ENCODE measurements at regions not wholly inside any gene's neighbourhood (a gene's known extent, or its start where the extent isn't known, plus 50 kb on each side); places are given as distances from the start of the nearest gene placed in this dataset.

- peaks cover 0 to 3% (median 0%) of the 10 kb centered on the region in 5 donors for H3K27me3 ChIP-seq (ENCODE audit: control insufficient read depth in 5 of 5, insufficient read depth in 4 of 5, low read length in 5 of 5)
- no peaks in the 10 kb centered on the region for H3K9me3 ChIP-seq (ENCODE audit: control insufficient read depth in 5 of 5, low read length in 5 of 5)
- H3K9ac ChIP-seq (ENCODE audit: low read length in 5 of 5) = no peak overlapping the region
- H3K36me3 ChIP-seq (ENCODE audit: control insufficient read depth in 5 of 5, insufficient read depth in 5 of 5, low read length in 5 of 5) = no peaks in the 10 kb centered on the region
- H3K27ac ChIP-seq (ENCODE audit: low read depth, low read length) = no peak overlapping the region
- H3K4me1 ChIP-seq (ENCODE audit: control insufficient read depth in 5 of 5, insufficient read depth in 5 of 5, low read length in 5 of 5) = no peaks in the 10 kb centered on the region
- H3K4me3 ChIP-seq (ENCODE audit: low read depth in 1 of 5, low read length in 5 of 5) = no peak overlapping the region
Measured at GRCh38 chr2:35933031-35933430, 422.5 kb upstream of the CRIM1 start.

GRCh38 chr2:35932276-35932963 lies 423.2 kb upstream of the CRIM1 start:
- Histone ChIP-seq H3K36me3 (ENCODE audit: control insufficient read depth in 5 of 5, insufficient read depth in 5 of 5, low read length in 5 of 5) (no peaks in the 10 kb centered on the region), H3K4me1 (ENCODE audit: control insufficient read depth in 5 of 5, insufficient read depth in 5 of 5, low read length in 5 of 5) (no peaks in the 10 kb centered on the region), H3K27me3 (ENCODE audit: control insufficient read depth in 5 of 5, insufficient read depth in 4 of 5, low read length in 5 of 5) (peaks cover 0 to 3% (median 0%) of the 10 kb centered on the region in 5 donors), H3K27ac (ENCODE audit: low read depth, low read length) (no peak overlapping the region), H3K4me3 (ENCODE audit: low read depth in 1 of 5, low read length in 5 of 5) (no peak overlapping the region), H3K9ac (ENCODE audit: low read length in 5 of 5) (no peak overlapping the region), H3K9me3 (ENCODE audit: control insufficient read depth in 5 of 5, low read length in 5 of 5) (no peaks in the 10 kb centered on the region)

GRCh38 chr2:35931626-35932025 lies 424.0 kb upstream of the CRIM1 start:
- no peak overlapping the region for H3K27ac ChIP-seq (ENCODE audit: low read depth, low read length)
- H3K9me3 ChIP-seq (ENCODE audit: control insufficient read depth in 5 of 5, low read length in 5 of 5) = no peaks in the 10 kb centered on the region
- H3K9ac ChIP-seq (ENCODE audit: low read length in 5 of 5) = no peak overlapping the region
- no peaks in the 10 kb centered on the region for H3K4me1 ChIP-seq (ENCODE audit: control insufficient read depth in 5 of 5, insufficient read depth in 5 of 5, low read length in 5 of 5)
- peaks cover 0 to 3% (median 0%) of the 10 kb centered on the region in 5 donors for H3K27me3 ChIP-seq (ENCODE audit: control insufficient read depth in 5 of 5, insufficient read depth in 4 of 5, low read length in 5 of 5)
- H3K4me3 ChIP-seq (ENCODE audit: low read depth in 1 of 5, low read length in 5 of 5) = no peak overlapping the region
- no peaks in the 10 kb centered on the region for H3K36me3 ChIP-seq (ENCODE audit: control insufficient read depth in 5 of 5, insufficient read depth in 5 of 5, low read length in 5 of 5)

GRCh38 chr2:35931115-35931514 lies 424.5 kb upstream of the CRIM1 start:
- no peak overlapping the region for H3K27ac ChIP-seq (ENCODE audit: low read depth, low read length)
- no peaks in the 10 kb centered on the region for H3K36me3 ChIP-seq (ENCODE audit: control insufficient read depth in 5 of 5, insufficient read depth in 5 of 5, low read length in 5 of 5)
- no peak overlapping the region for H3K9ac ChIP-seq (ENCODE audit: low read length in 5 of 5)
- H3K4me3 ChIP-seq (ENCODE audit: low read depth in 1 of 5, low read length in 5 of 5) = no peak overlapping the region
- H3K9me3 ChIP-seq (ENCODE audit: control insufficient read depth in 5 of 5, low read length in 5 of 5) = no peaks in the 10 kb centered on the region
- H3K4me1 ChIP-seq (ENCODE audit: control insufficient read depth in 5 of 5, insufficient read depth in 5 of 5, low read length in 5 of 5) = no peaks in the 10 kb centered on the region
- peaks cover 0 to 3% (median 0%) of the 10 kb centered on the region in 5 donors for H3K27me3 ChIP-seq (ENCODE audit: control insufficient read depth in 5 of 5, insufficient read depth in 4 of 5, low read length in 5 of 5)

GRCh38 chr2:35929551-35929950 lies 426.0 kb upstream of the CRIM1 start:
- Histone ChIP-seq H3K4me1 (ENCODE audit: control insufficient read depth in 5 of 5, insufficient read depth in 5 of 5, low read length in 5 of 5) (no peaks in the 10 kb centered on the region), H3K27me3 (ENCODE audit: control insufficient read depth in 5 of 5, insufficient read depth in 4 of 5, low read length in 5 of 5) (peaks cover 0 to 3% (median 0%) of the 10 kb centered on the region in 5 donors), H3K4me3 (ENCODE audit: low read depth in 1 of 5, low read length in 5 of 5) (no peak overlapping the region), H3K9me3 (ENCODE audit: control insufficient read depth in 5 of 5, low read length in 5 of 5) (no peaks in the 10 kb centered on the region), H3K9ac (ENCODE audit: low read length in 5 of 5) (no peak overlapping the region), H3K36me3 (ENCODE audit: control insufficient read depth in 5 of 5, insufficient read depth in 5 of 5, low read length in 5 of 5) (no peaks in the 10 kb centered on the region), H3K27ac (ENCODE audit: low read depth, low read length) (no peak overlapping the region)

GRCh38 chr2:35920061-35920460 lies 435.5 kb upstream of the CRIM1 start:
- no peaks in the 10 kb centered on the region for H3K36me3 ChIP-seq (ENCODE audit: control insufficient read depth in 5 of 5, insufficient read depth in 5 of 5, low read length in 5 of 5)

GRCh38 chr2:35915261-35915660 lies 440.3 kb upstream of the CRIM1 start:
- Histone ChIP-seq H3K27ac (ENCODE audit: low read depth, low read length) (no peak overlapping the region), H3K27me3 (ENCODE audit: control insufficient read depth in 5 of 5, insufficient read depth in 4 of 5, low read length in 5 of 5) (no peaks in the 10 kb centered on the region), H3K4me1 (ENCODE audit: control insufficient read depth in 5 of 5, insufficient read depth in 5 of 5, low read length in 5 of 5) (no peaks in the 10 kb centered on the region), H3K9me3 (ENCODE audit: control insufficient read depth in 5 of 5, low read length in 5 of 5) (no peaks in the 10 kb centered on the region), H3K9ac (ENCODE audit: low read length in 5 of 5) (no peak overlapping the region), H3K36me3 (ENCODE audit: control insufficient read depth in 5 of 5, insufficient read depth in 5 of 5, low read length in 5 of 5) (no peaks in the 10 kb centered on the region), H3K4me3 (ENCODE audit: low read depth in 1 of 5, low read length in 5 of 5) (no peak overlapping the region)

More at GRCh38 chr2:35920061-35920460, 435.5 kb upstream of the CRIM1 start:
- Histone ChIP-seq H3K4me3 (ENCODE audit: low read depth in 1 of 5, low read length in 5 of 5) (no peak overlapping the region), H3K4me1 (ENCODE audit: control insufficient read depth in 5 of 5, insufficient read depth in 5 of 5, low read length in 5 of 5) (no peaks in the 10 kb centered on the region), H3K9me3 (ENCODE audit: control insufficient read depth in 5 of 5, low read length in 5 of 5) (no peaks in the 10 kb centered on the region), H3K27me3 (ENCODE audit: control insufficient read depth in 5 of 5, insufficient read depth in 4 of 5, low read length in 5 of 5) (no peaks in the 10 kb centered on the region), H3K27ac (ENCODE audit: low read depth, low read length) (no peak overlapping the region), H3K9ac (ENCODE audit: low read length in 5 of 5) (no peak overlapping the region)

- Histone ChIP-seq H3K4me1 (ENCODE audit: control insufficient read depth in 5 of 5, insufficient read depth in 5 of 5, low read length in 5 of 5) (no peaks in the 10 kb centered on the region), H3K27ac (ENCODE audit: low read depth, low read length) (no peak overlapping the region), H3K4me3 (ENCODE audit: low read depth in 1 of 5, low read length in 5 of 5) (no peak overlapping the region), H3K36me3 (ENCODE audit: control insufficient read depth in 5 of 5, insufficient read depth in 5 of 5, low read length in 5 of 5) (no peaks in the 10 kb centered on the region), H3K9me3 (ENCODE audit: control insufficient read depth in 5 of 5, low read length in 5 of 5) (no peaks in the 10 kb centered on the region), H3K27me3 (ENCODE audit: control insufficient read depth in 5 of 5, insufficient read depth in 4 of 5, low read length in 5 of 5) (no peaks in the 10 kb centered on the region), H3K9ac (ENCODE audit: low read length in 5 of 5) (no peak overlapping the region)
Measured at GRCh38 chr2:35891936-35892335, 463.6 kb upstream of the CRIM1 start.

GRCh38 chr2:35891528-35891927 lies 464.1 kb upstream of the CRIM1 start:
- no peak overlapping the region for H3K27ac ChIP-seq (ENCODE audit: low read depth, low read length)
- no peaks in the 10 kb centered on the region for H3K27me3 ChIP-seq (ENCODE audit: control insufficient read depth in 5 of 5, insufficient read depth in 4 of 5, low read length in 5 of 5)
- no peaks in the 10 kb centered on the region for H3K9me3 ChIP-seq (ENCODE audit: control insufficient read depth in 5 of 5, low read length in 5 of 5)
- H3K9ac ChIP-seq (ENCODE audit: low read length in 5 of 5) = no peak overlapping the region
- H3K36me3 ChIP-seq (ENCODE audit: control insufficient read depth in 5 of 5, insufficient read depth in 5 of 5, low read length in 5 of 5) = no peaks in the 10 kb centered on the region
- H3K4me3 ChIP-seq (ENCODE audit: low read depth in 1 of 5, low read length in 5 of 5) = no peak overlapping the region
- H3K4me1 ChIP-seq (ENCODE audit: control insufficient read depth in 5 of 5, insufficient read depth in 5 of 5, low read length in 5 of 5) = no peaks in the 10 kb centered on the region

- Histone ChIP-seq H3K4me1 (ENCODE audit: control insufficient read depth in 5 of 5, insufficient read depth in 5 of 5, low read length in 5 of 5) (no peaks in the 10 kb centered on the region), H3K9ac (ENCODE audit: low read length in 5 of 5) (no peak overlapping the region), H3K36me3 (ENCODE audit: control insufficient read depth in 5 of 5, insufficient read depth in 5 of 5, low read length in 5 of 5) (no peaks in the 10 kb centered on the region), H3K4me3 (ENCODE audit: low read depth in 1 of 5, low read length in 5 of 5) (no peak overlapping the region), H3K27ac (ENCODE audit: low read depth, low read length) (no peak overlapping the region), H3K27me3 (ENCODE audit: control insufficient read depth in 5 of 5, insufficient read depth in 4 of 5, low read length in 5 of 5) (no peaks in the 10 kb centered on the region), H3K9me3 (ENCODE audit: control insufficient read depth in 5 of 5, low read length in 5 of 5) (no peaks in the 10 kb centered on the region)
Measured at GRCh38 chr2:35887146-35887545, 468.4 kb upstream of the CRIM1 start.

Data from subcutaneous abdominal adipose tissue (tissue), 5 donors.